GM12878 (cell line): ENCODE measurements at regions not wholly inside any gene's neighbourhood (a gene's known extent, or its start where the extent isn't known, plus 50 kb on each side); places are given as distances from the start of the nearest gene placed in this dataset.

Source experiments
- ATAC-seq: fragments of 200-7000 bp; cut with Tn5 transposase; 3 replicates; pipeline ENCODE4 v1.9.1; 2020; ENCODE audit warnings: mild to moderate bottlenecking, moderate library complexity
- BruUV-seq: library from RNA; stranded (reverse); fragments of 400-500 nt; replicated peaks from 2 replicates; lab custom pipeline; 2021; lab: Mats Ljungman, UMichigan
- CTCF ChIA-PET: fragments of 300-600 bp; sonication (Branson Sonifier 250); formaldehyde crosslinking; extraction: SDS; loops from one replicate; lab custom pipeline; 2021; ENCODE audit warnings: inconsistent platforms; lab: Yijun Ruan, JAX
- POLR2A ChIA-PET: fragments of 350-600 bp; formaldehyde crosslinking; extraction: SDS; loops from one replicate; lab custom pipeline; 2021; ENCODE audit warnings: inconsistent platforms; lab: Charles Lee
- RAD21 ChIA-PET: fragments of 300-600 bp; sonication (Branson Sonifier 250); formaldehyde crosslinking; loops from one replicate; lab custom pipeline; 2023; ENCODE audit warnings: antibody characterized with exemption; ENCODE audit not compliant: unreplicated experiment; lab: Charles Lee
- SMC1A ChIA-PET: fragments of 300-600 bp; sonication (Branson Sonifier 250); formaldehyde crosslinking; loops from one replicate; lab custom pipeline; 2023; ENCODE audit not compliant: unreplicated experiment, uncharacterized antibody; lab: Charles Lee
- DNase-seq: peaks from one replicate; pipeline ENCODE4 v3.0.0-alpha.2; 2011; ENCODE audit warnings: low read depth, low spot score
- FAIRE-seq: peaks from 3 replicates; lab custom pipeline; 2011; peaks lifted over from hg19 to GRCh38; lab: Jason Lieb, UNC
- H2AFZ ChIP-seq: 2 replicates; pipeline ENCODE4 v1.6.0; 2011; ENCODE audit warnings: low read depth, low read length, control low read depth; ENCODE audit not compliant: control insufficient read depth
- H3K27ac ChIP-seq: 2 replicates; pipeline ENCODE4 v1.5.1; 2011; ENCODE audit warnings: control low read depth; ENCODE audit not compliant: control insufficient read depth, insufficient read depth
- H3K27me3 ChIP-seq, 2 experiments: replicated peaks in 1 of 2; 2 replicates each; pipeline versions ENCODE4 v1.6.0 to v1.6.1; 2011; ENCODE audit warnings: low read length in 1 of 2; ENCODE audit not compliant: control insufficient read depth in 2 of 2, insufficient read depth in 2 of 2
- H3K36me3 ChIP-seq, 2 experiments: 2 replicates each; pipeline ENCODE4 v1.5.1; 2011; ENCODE audit warnings: low read length in 1 of 2; ENCODE audit not compliant: control insufficient read depth in 2 of 2, insufficient read depth in 2 of 2
- H3K4me1 ChIP-seq: 2 replicates; pipeline ENCODE4 v1.6.1; 2011; ENCODE audit warnings: mild to moderate bottlenecking, low read length, moderate library complexity, mixed read lengths; ENCODE audit not compliant: control insufficient read depth, insufficient read depth
- H3K4me2 ChIP-seq: 2 replicates; pipeline ENCODE4 v1.6.0; 2011; ENCODE audit warnings: control low read depth; ENCODE audit not compliant: control insufficient read depth, insufficient read depth
- H3K4me3 ChIP-seq: fragments of 200-600 bp; sonication (generic); 2 replicates; pipeline ENCODE4 v1.5.1; 2016
- H3K79me2 ChIP-seq: 2 replicates; pipeline ENCODE4 v1.6.0; 2011; ENCODE audit warnings: low read length; ENCODE audit not compliant: control insufficient read depth, insufficient read depth
- H3K9ac ChIP-seq: 2 replicates; pipeline ENCODE4 v1.8.0; 2011; ENCODE audit warnings: low read length, control low read depth, mixed read lengths; ENCODE audit not compliant: control insufficient read depth, insufficient read depth
- H3K9me3 ChIP-seq: replicated peaks from 3 replicates; pipeline ENCODE4 v1.5.1; 2011; ENCODE audit warnings: mild to moderate bottlenecking, low read length; ENCODE audit not compliant: control insufficient read depth, insufficient read depth
- H4K20me1 ChIP-seq: 2 replicates; pipeline ENCODE4 v1.6.0; 2011; ENCODE audit not compliant: control insufficient read depth, insufficient read depth
- BCL3 ChIP-seq: IDR thresholded peaks from 2 replicates; pipeline ENCODE4 v1.6.1; 2011; ENCODE audit warnings: borderline replicate concordance, low read depth, mild to moderate bottlenecking, moderate library complexity, low read length; ENCODE audit not compliant: insufficient read depth, poor library complexity, severe bottlenecking
- E4F1 ChIP-seq: fragments of 450-650 bp; IDR thresholded peaks from 2 replicates; pipeline ENCODE4 v1.6.1; 2018; ENCODE audit warnings: borderline replicate concordance, mild to moderate bottlenecking; ENCODE audit not compliant: partially characterized antibody
- HDAC2 ChIP-seq: fragments of 200-600 bp; sonication (generic); IDR thresholded peaks from 2 replicates; pipeline ENCODE4 v1.6.1; 2017
- IKZF1 ChIP-seq: fragments of 450-650 bp; conservative IDR thresholded peaks from 2 replicates; pipeline ENCODE4 v1.6.1; 2017; ENCODE audit warnings: antibody characterized with exemption, mild to moderate bottlenecking
- MTA2 ChIP-seq: fragments of 450-650 bp; IDR thresholded peaks from 2 replicates; pipeline ENCODE4 v1.6.1; 2016; ENCODE audit warnings: low read depth, mild to moderate bottlenecking, moderate library complexity
- PRDM15 ChIP-seq: fragments of 450-650 bp; formaldehyde crosslinking; IDR thresholded peaks from 2 replicates; pipeline ENCODE4 v1.4.0; 2020; ENCODE audit warnings: mild to moderate bottlenecking, moderate library complexity
- RELB ChIP-seq: fragments of 450-650 bp; IDR thresholded peaks from 2 replicates; pipeline ENCODE4 v1.6.1; 2017; ENCODE audit warnings: low read depth, mild to moderate bottlenecking, moderate library complexity
- SREBF1 ChIP-seq: IDR thresholded peaks from 2 replicates; pipeline ENCODE4 v1.6.1; 2012; ENCODE audit warnings: mild to moderate bottlenecking, low read length
- TCF7 ChIP-seq: IDR thresholded peaks from 2 replicates; pipeline ENCODE4 v1.6.1; 2014; ENCODE audit warnings: antibody characterized with exemption, borderline replicate concordance
- ZBTB4 ChIP-seq: fragments of 450-650 bp; formaldehyde crosslinking; IDR thresholded peaks from 2 replicates; pipeline ENCODE4 v1.4.0; 2022; ENCODE audit warnings: mild to moderate bottlenecking, moderate library complexity
- in situ Hi-C: fragments of 300-500 bp; cut with MboI; formaldehyde crosslinking; loops from 9 replicates; pipeline ENCODE4 v1.14.3; 2018; ENCODE audit warnings: mixed read lengths
- intact Hi-C: fragments of 100-400 bp; cut with micrococcal nuclease; formaldehyde crosslinking; loops from one replicate; pipeline ENCODE4 v1.14.2; 2022; ENCODE audit not compliant: unreplicated experiment

GRCh38 chr14:45559626-45560025, 306.6 kb upstream of the MIS18BP1 start (continued):
- TF ChIP-seq E4F1 = no peak
- no peak for TF ChIP-seq PRDM15 (CRISPR knock-in tag)
- no peak for TF ChIP-seq MTA2

- DNase-seq (no peak), FAIRE-seq (no peak), ATAC-seq (no peak)
- Histone ChIP-seq H4K20me1 (no peaks in the 10 kb centered on the region), H3K9ac (no peak overlapping the region), H3K79me2 (no peaks in the 10 kb centered on the region), H3K9me3 (no peaks in the 10 kb centered on the region), H3K4me3 (no peak overlapping the region), H3K36me3 (no peaks in the 10 kb centered on the region), H3K27me3 (no peaks in the 10 kb centered on the region), H2AFZ (no peak overlapping the region), H3K27ac (no peak overlapping the region), H3K4me1 (no peaks in the 10 kb centered on the region), H3K4me2 (no peak overlapping the region)
- ChIA-PET POLR2A (no interaction called here), CTCF (no interaction called here), SMC1A (no interaction called here), RAD21 (no interaction called here)
- no TSS peak for BruUV-seq
- in situ Hi-C loops = no loop called here
- intact Hi-C loops = no loop called here
- TF ChIP-seq ZBTB4 (no peak), SREBF1 (no peak), TCF7 (no peak), HDAC2 (no peak), BCL3 (no peak), IKZF1 (no peak), RELB (no peak)
These were observed 305.2 kb upstream of the MIS18BP1 start for GRCh38 chr14:45558183-45558582.
